HG02571 (cell line): ENCODE measurements at regions not wholly inside any gene's neighbourhood (a gene's known extent, or its start where the extent isn't known, plus 50 kb on each side); places are given as distances from the start of the nearest gene placed in this dataset.

Experiments used
- ATAC-seq: cut with Tn5 transposase; IDR thresholded peaks from one replicate; pipeline ENCODE4 v1.9.1; 2021; ENCODE audit warnings: mild to moderate bottlenecking, moderate library complexity; ENCODE audit not compliant: unreplicated experiment

DNA sequence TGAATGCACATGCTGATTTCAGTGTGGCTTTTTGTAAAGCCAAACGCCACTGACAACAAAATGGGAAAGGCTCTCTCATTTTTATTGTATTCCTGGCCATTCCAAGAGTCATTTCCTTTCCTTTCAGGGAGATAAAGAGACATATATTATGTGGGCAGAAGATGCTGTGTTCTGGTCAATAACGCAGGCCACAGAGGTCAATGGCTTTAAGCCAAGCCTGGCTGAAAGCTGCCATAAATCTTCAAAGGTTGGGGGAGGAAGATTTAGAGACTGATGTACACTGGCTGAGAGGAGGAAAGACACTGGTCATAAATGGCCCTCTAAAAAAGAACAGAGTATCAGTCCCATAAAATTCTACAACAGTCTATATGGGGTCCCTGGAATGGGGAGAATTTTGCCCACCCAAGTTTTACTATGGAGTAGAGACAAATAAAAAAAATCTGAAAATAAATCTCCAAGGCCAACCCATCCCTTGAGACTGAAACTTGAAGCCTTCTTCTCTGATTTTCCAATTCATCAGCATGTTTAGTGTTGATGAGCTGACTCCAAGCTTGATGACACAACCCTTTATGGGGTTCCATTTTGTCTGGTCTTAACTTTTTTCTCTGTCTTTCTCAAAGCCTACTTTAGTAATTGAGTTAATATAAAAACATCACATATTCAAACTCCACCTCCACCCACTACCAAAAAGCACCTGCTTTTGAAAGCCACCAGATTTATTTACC is 152.1 kb upstream of the SLC24A2 start:
- no peak for ATAC-seq

DNA sequence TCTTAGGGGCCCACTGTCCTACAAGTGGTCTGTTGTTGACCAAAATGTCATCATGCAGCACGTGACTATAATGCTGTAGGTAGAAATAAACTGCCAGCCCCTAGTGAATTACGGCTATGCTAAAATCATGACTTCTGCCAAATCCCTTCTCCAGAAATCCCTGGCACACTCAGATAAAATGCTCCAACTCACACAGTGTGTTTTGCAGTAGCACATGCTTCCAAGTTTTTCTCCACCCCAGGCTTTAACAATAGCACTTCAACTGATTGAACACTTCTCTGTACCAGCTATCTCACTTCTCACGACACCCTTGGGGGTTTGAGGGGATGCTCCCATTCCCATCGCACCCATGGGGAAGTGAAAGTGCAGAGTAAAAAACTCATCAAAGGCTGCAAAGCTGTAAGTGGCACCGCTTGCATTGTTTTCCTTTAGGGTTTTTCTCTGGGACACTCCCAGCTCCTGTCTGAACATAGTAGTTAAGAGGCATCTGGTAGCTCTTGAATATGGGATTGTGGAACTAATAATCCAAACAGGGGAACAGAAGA is 151.0 kb upstream of the SLC24A2 start:
- ATAC-seq = no peak

GRCh38 chr9:19938990-19939733 is 150.3 kb upstream of the SLC24A2 start:
- no peak for ATAC-seq

DNA sequence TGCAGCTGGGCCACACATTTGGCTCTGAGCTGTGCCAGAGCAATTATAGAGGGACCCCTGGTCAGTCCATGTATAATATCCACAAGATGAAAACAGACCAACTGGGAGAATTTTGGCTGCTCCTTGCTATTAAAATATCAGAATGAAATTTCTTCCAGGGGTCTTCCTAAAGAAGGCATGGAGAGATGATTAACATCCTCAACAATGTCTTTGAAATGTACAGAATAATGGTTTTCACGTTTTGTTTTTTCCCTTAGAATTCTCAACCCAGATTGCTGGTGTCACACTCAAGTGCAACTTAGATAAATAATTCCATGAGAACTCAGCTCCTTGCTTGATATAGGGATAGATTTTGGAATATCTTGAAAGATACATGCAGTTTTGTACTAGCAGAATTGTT is 148.3 kb upstream of the SLC24A2 start:
- no peak for ATAC-seq

GRCh38 chr9:19936598-19936997 is 147.8 kb upstream of the SLC24A2 start:
- no peak for ATAC-seq

- ATAC-seq = no peak
These were observed 146.6 kb upstream of the SLC24A2 start for GRCh38 chr9:19935422-19935821.

DNA sequence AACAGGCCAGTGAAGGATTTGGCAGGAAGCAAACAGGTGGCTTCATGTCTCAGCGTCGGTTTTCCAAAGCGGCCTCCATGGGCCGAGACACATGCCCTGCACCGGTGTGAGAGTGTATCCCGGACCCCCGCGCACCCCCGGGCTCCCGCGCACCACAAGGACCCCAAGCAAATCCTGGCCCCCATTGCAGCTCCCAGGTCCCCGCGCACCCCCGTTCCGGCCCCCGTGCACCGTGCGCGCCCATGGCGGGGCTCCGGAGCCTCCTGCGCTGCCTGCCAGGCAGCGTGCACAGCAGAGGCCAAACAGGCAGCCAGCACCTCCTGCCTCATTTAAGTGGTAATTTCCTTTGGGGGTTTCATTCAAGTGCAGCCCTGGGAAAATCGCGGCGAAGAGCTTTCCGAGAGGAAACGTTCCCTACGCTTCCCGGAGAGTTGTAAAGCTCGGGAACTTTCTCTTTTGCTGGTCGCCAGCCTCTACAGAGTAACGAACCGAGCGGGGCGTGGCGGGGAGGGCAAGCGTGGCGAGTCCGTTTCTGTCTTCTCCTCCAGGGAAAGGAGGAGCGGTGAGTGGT is 145.5 kb upstream of the SLC24A2 start:
- ATAC-seq = no peak

DNA sequence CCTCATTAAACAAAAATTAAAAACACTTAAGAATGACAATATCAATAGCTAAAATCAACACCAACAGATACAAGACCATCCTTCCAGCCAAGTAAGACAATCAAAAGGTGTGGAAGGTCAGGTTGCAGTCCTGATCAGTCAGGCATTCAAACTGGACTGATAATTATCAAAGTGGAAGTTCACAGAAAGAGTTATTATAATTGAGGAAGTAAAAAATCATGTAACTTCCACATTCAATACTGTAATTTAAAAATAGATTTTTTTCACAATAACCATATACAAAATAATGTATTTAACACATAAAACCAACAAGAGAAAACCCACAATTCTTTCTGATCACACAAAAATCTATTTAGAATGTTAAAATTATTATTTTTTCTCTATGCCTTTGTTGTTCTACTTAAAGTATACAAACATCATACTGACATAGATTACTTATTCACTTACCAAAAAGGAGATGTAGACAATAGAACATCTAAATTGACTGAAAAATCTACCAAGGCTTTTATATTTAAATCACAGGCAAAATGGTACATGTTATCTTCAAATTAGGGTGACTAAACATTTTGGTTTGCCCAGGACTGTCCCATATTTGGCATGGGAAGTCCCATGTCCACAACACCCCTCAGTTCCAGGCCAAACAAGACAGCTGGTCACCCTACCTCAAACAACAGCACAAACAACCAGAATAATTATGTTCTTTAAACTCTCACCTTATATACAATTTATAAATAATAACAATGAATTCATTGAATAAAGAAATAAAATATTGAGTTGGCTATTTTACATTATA is 142.5 kb upstream of the SLC24A2 start:
- ATAC-seq = no peak

DNA sequence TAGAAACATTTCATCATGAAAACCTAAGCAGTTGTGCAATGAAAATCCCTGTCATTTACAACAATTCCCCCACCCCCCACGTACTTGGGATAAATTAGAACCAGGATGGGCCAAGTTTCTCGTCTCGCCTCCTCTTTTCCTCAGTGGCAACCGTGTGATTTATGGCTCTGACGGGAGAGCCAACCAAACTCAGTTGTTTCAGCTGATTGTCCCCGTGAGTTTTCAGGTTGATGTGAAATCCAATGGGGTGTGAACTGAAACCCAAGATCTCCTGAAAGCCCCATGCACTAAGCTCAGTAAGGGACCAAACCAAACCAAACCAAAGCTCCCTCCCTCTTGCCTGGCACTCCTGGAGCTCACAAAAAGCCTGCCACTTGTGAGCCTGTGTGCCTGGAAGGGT is 138.7 kb upstream of the SLC24A2 start:
- no peak for ATAC-seq

GRCh38 chr9:19926774-19927173 is 137.9 kb upstream of the SLC24A2 start:
- ATAC-seq = no peak

DNA sequence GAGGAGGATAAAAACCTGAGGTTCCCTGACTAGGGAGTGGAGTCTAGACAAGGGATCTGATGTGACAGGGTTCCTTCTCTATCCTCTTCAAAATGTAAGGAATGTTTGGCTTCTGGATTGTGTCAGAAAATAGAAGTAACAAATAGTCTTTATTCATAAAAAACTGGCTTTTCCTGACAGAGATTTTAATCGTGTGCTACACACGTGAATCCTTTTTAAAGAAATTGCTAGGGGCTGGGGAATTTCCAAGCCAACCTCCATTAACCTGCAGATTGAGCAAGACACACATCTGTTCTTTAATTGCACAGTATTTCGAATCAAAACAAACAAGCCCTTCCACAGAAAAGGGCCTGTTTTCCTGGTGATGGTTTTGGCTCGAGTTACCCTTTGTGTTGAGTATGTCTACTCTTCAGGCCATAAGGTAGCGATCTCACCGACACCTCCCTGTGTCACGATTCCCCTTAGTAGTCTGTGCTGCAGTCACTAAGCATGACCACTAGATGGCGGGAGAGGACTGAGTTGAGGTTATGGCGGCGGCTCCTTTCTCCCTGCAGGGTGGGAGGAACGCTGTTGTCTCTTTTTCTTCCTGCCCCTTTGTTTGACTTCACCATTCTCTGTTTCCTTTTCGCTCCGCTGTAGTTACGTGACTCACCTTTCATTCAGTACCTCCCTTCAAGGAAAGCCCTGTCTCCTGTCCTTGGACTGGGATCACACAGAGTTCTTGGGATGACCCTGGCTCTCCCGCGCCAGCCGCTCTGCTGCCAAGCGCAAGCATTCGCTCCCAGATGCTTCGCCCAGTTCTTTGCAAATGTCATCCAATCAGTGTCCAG is 137.1 kb upstream of the SLC24A2 start:
- peak; percentile 99 for ATAC-seq

DNA sequence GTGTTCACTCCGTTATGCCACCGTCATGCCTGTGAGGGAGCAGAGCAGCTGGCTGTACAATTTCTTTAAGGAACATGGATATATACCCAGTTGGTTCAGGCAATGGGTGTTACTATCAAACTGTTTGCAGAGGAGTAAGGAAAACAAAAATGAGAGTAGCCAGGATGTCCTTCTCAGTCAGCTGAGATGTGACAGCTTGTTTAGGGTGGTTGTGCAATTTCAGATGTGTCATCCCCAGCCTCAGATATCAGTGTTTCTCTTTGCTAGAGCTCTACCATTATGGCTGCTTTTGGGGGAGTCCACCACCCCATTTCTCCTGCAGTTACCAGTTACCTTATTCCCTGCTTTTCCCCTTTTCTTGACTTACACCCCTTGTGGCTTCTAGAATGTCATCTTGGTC is 135.2 kb upstream of the SLC24A2 start:
- ATAC-seq = no peak

- ATAC-seq = no peak
These were observed 133.8 kb upstream of the SLC24A2 start for GRCh38 chr9:19922476-19923118.

- no peak for ATAC-seq
These were observed 131.6 kb upstream of the SLC24A2 start for GRCh38 chr9:19920401-19920800.

GRCh38 chr9:19918630-19919029 is 129.8 kb upstream of the SLC24A2 start:
- no peak for ATAC-seq

DNA sequence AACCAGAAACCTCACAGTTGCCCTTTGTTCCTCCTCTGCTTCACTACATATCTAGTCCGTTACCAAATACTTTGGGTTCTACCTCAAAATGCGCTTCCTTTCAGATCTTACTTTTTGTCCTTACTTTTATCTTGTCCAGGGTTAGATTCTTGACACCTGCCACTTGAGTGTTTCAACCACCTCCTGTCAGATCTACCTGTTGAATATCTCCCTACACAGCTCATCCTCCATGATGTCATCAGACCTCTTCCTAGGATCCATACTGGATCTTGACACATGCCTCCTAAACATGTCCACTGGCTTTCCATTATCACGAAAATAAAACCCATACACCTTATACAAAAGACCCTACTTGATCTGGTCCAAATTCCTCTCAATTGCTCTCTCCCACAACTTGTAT is 125.2 kb upstream of the SLC24A2 start:
- no peak for ATAC-seq

GRCh38 chr9:19913151-19913550 is 124.3 kb upstream of the SLC24A2 start:
- ATAC-seq = no peak

DNA sequence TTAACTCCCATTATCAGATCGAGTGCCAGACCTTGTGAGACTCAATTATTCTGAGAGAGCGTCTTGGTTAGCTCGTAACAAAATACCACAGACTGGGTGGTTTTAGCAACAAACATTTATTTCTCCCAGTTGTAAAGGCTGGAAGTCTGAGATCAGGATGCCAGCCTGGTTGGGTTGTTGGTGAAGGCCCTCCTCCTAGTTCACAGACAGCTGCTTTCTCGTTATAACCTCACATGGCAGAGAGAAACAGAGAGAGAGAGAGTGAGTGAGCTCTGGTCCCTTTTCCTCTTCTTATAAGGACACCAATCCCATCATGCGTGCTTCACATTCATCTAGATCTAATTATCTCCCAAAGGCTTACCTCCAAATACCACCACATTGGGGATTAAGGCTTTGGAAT is 114.2 kb upstream of the SLC24A2 start:
- no peak for ATAC-seq

DNA sequence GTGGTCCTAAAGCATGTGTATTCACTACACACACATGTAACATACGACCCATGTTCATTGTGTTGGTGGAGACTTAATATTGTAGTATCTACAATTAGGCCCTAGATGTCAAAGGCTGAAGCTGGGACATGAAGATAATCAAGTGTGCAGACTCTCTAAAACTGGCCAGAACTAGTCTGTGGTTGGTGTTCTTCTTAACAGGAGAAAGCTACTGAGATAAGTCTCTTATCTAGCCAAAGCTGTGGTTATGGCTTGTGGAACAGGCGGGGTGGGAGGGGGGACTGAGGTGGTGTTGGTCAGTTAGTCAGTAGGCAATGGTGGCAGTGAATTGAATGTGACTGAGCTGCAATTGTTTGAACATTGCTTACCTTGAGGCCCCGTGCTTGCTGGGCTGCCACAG is 112.7 kb upstream of the SLC24A2 start:
- no peak for ATAC-seq

DNA sequence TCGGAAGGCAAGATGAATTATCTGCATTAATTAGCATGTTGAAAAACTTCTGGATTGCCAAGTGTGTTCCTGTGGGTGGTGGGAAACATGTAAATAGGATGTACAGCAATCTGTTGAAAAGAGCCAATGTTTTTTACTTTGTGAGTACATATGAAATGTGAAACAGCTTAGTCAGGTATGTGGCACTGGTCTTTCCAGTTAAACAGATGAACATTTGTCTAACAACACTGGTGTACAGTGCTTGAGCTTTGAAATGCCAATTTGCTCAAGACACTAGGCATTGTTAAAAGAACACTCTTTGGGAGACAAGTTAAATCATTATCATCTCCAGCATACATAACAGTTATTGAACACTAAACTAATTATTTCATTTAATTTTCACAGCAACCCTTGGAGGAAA is 107.3 kb upstream of the SLC24A2 start:
- ATAC-seq = no peak
